ENCODE measurements at regions not wholly inside any gene's neighbourhood (a gene's known extent, or its start where the extent isn't known, plus 50 kb on each side); places are given as distances from the start of the nearest gene placed in this dataset.

DNA sequence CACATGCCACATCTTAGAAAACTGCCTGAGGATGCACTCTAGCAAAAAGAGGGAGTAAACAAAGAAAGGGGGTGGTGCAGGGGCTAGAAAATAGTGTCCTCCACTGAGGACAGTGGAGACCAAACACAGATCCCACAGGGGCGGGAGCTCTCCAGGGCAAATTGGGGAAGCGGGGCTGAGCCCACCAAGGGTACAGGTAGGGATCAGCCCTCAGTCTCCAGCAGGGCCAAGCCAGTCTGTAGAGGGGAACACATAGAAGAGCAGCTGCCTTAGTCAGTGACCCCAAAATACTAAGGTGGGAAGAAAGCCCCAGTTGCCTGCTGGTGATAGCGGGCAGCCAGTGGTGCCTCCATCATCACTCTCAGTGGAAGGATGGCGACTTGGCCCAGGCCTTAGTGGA lies 134.0 kb downstream of the ATPSCKMT start:
- no peak for TF ChIP-seq POLR2AphosphoS5 (IDR thresholded peaks at IDR 0.05)
- no peak for TF ChIP-seq EP300 (conservative IDR thresholded peaks at IDR 0.05; ENCODE audit: poor library complexity, severe bottlenecking)
- TF ChIP-seq, protein P1, sequence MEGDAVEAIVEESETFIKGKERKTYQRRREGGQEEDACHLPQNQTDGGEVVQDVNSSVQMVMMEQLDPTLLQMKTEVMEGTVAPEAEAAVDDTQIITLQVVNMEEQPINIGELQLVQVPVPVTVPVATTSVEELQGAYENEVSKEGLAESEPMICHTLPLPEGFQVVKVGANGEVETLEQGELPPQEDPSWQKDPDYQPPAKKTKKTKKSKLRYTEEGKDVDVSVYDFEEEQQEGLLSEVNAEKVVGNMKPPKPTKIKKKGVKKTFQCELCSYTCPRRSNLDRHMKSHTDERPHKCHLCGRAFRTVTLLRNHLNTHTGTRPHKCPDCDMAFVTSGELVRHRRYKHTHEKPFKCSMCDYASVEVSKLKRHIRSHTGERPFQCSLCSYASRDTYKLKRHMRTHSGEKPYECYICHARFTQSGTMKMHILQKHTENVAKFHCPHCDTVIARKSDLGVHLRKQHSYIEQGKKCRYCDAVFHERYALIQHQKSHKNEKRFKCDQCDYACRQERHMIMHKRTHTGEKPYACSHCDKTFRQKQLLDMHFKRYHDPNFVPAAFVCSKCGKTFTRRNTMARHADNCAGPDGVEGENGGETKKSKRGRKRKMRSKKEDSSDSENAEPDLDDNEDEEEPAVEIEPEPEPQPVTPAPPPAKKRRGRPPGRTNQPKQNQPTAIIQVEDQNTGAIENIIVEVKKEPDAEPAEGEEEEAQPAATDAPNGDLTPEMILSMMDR (IDR thresholded peaks at IDR 0.05; ENCODE audit: poor library complexity, severe bottlenecking), result no peak
- no peak for TF ChIP-seq MXI1 (conservative IDR thresholded peaks at IDR 0.05; ENCODE audit: poor library complexity, severe bottlenecking)
- no peak for TF ChIP-seq RAD21 (conservative IDR thresholded peaks at IDR 0.05)
- no peak for TF ChIP-seq SMC3 (conservative IDR thresholded peaks at IDR 0.05; ENCODE audit: poor library complexity)

All from neural cell (in vitro differentiated cells).